ENCODE measurements at regions not wholly inside any gene's neighbourhood (a gene's known extent, or its start where the extent isn't known, plus 50 kb on each side); places are given as distances from the start of the nearest gene placed in this dataset.

DNA sequence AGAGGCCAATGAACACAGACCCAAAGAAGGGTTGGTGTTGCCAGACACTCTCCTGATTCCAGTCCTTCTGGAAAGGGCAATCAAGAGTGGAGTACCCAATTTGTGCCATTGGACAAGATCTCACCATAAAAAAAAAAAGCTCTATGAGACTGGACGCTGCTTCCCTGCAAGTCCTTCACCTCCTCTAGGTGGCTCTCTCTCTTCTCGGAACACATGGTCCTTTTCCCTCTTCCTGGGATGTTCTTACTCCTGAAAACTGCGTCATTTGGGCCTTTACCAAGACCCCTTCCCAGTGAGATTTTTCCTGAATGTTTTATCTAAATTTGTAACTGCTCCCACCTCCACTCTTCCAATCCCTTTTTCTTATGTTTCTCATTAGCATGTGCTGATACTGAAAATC lies 280.8 kb downstream of the FOXA2 start:
- DNase-seq (no peak), ATAC-seq (no peak)
- intact Hi-C loops (cut with DNase I): no loop called here

DNA sequence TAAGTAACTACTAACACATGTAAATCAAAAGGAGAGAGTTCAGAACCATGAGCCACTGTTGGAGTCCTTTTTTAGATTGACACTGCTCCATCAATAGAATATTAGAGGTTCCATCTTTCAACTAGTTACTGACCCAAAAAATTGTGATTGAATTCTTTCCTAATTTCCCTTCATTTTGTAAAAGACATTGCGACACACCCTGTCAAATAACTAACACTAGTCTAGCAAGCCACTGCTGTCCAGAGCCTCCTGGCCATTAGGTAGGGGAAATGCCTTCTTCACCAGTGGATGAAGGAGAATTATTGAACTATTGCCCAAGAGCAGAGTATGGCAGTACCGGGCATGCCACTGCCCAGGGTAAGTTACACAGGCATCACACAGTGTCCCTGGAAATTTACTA lies 282.3 kb downstream of the FOXA2 start:
- intact Hi-C loops (cut with DNase I): no loop called here
- DNase-seq (no peak), ATAC-seq (no peak)

DNA sequence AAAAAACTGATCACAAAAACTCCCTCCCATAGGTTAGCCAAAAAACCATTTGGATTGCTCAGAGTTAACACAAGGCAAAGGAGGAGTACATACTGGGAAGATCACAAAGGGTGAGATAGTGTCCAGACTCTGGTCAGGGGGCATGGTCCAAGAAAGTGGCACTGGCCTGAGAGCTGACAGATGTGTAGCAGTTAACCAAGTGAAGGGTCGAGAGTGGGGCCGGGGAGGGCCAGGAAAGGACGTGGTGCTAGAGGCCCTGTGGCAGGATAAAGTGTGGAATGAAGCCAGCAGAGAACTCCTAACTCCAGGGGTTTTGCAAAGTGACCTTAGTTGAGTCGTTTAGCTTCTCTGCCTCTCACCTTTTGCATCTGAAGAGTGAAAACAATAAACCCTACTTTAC lies 290.5 kb downstream of the FOXA2 start:
- DNase-seq (no peak), ATAC-seq (no peak)
- intact Hi-C loops (cut with DNase I): no loop called here

DNA sequence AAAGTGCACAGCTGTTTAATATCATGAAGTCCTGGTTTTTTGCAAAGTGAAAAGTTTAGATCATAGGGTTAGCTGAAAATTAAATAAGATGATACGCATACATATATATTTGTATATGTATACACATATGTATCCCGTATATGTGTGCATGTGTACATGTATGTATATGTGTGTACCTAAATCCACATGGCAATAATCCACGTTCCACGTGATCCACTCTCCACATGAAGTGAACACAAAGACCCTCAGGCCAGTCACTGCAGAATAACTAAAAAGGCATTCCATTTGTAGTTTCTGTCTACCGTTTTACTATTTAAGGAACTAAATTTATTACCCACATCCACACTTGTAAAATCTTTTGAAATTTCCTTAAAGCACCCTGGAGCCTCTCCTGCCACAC lies 294.9 kb downstream of the FOXA2 start:
- intact Hi-C loops (cut with DNase I): no loop called here
- DNase-seq: no peak
- no peak for ATAC-seq

DNA sequence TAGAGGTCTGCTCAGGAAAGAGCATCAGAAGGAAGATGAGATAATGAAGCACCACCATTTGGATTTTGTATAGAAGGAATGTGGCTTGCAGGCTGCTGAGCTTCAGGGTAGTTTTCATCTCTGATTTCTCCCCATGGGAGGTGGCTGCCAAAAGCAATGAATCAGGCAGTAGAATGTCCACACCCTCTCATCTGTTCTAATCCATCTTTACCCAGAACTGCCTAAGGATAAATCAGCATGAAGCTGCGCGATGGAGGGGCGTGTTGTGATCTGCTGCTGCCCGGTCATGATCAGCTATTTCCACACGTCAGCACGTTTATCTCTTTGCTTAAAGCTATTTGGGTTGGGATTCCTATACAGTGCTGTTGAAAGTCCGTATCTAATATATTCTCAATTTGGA lies 295.4 kb downstream of the FOXA2 start:
- intact Hi-C loops (cut with DNase I): no loop called here
- peak in 1 of 2 donors; percentile 53 for ATAC-seq
- no peak for DNase-seq

DNA sequence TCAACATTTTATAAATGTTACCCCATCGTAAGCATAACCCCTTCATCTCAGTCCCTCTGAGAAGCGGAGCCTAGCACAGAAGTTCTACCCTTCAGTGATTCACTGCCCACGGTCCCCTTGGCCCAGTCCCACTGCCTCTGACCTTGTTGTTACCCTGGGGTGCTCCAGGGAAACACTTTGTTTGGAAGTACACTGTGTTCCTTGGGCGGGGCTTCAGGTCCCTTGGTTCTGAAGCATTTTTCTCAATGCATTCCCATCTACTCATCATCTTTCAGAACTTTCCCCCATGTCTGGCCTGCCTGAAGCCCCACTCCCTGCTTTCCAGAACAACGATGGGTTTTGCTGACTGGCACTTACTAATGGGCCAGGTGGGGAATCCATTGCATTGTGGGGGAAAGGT lies 296.2 kb downstream of the FOXA2 start:
- intact Hi-C loops (cut with DNase I): no loop called here
- no peak for ATAC-seq
- DNase-seq: no peak

DNA sequence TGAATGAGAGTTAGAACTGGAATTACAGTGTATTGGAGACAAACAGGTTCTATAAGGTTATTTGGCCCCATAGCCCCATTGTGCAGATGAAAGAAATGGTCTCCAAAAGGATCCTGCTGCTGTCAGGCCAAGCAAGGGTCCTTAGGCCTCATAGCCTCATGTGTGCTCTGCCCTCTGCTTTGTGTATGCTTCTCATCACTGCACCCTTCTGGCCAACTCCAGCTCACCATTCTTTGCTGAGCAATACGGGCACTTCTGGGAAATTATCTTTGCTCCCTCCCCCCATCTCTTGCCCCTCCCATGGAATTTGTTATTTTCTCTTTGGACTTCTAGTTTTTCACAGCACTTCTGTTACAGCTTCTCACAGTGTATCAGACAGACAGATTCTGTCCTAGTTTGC lies 298.8 kb downstream of the FOXA2 start:
- ATAC-seq (no peak), DNase-seq (no peak)
- intact Hi-C loops (cut with DNase I): no loop called here

DNA sequence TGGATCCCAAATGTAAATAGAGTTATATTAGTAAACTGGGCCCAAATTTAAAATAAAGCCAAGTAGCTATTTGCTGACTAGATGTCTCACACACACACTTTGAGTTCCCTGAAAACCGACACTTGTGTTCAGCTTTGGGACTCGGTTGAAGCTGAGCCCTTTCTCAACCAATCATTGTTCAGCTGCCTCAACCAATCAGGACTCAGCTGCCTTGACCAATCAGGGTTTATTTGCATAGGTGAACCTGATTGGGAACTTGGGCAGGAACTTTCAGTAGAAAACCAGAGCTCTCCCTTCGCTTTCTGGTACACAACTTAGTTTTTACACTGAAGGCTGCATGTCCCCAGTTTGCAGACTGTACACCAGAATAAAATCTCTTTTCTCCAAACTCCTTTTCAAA lies 301.7 kb downstream of the FOXA2 start:
- no peak for DNase-seq
- intact Hi-C loops (cut with DNase I): no loop called here
- ATAC-seq: no peak

DNA sequence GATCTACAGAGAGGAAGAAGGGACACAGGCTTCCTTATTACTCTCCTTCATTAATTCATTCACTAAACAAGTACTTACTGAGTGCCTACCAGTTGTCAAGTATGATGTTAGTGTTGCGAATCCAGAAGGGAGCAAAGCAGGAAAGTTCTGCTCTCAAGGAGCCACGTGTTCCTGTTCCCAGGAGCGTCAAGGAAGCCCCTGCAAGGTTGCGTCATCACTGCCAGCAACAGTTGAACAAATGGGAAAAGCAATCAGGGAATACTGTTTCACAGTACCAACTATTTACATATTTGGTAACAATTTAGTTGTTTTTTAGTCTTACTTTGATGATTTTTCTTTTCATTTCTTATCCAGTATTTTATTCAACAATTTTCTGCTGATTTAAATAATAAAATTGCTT lies 310.0 kb downstream of the FOXA2 start:
- ATAC-seq (no peak), DNase-seq (no peak)
- intact Hi-C loops (cut with DNase I): no loop called here

DNA sequence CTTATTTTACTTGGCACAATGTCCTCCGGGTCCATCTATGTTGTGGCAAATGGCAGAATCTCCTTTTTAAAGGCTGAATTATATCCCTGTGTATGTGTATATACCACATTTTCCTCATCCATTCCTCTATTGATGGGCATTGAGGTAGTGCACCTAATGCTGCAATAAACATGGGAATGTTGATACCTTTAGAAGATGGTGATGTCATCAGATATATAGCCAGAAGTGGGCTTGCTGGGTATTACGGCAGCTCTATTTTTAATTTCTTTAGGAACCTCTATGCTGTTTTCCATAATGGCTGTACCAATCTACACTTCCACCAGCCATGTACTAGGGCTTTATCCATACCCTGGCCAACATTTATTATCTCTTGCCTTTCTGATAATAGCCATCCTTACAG lies 315.7 kb downstream of the FOXA2 start:
- intact Hi-C loops (cut with DNase I): no loop called here

DNA sequence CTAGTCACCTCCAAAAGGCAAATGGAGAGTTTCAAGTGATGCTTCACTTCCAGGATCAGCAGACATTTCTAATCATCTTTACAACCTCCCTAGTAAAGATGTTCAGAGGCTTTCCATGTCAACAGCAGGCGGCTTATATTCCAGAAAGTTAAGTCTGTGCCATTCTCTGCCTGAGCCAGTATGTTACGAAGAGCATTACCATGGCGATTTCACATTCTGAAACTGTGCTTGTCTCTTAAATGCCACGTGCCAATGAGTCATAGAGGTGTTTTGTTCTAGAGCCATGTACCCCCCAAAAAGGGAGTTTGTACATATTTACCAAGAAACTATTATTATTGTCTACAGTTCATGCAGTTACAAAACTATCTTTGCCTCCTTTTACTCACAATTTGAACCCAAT lies 319.5 kb downstream of the FOXA2 start:
- ATAC-seq (no peak), DNase-seq (no peak)
- intact Hi-C loops (cut with DNase I): no loop called here

More for the DNA sequence above, 315.7 kb downstream of the FOXA2 start:
- ATAC-seq (no peak), DNase-seq (no peak)

DNA sequence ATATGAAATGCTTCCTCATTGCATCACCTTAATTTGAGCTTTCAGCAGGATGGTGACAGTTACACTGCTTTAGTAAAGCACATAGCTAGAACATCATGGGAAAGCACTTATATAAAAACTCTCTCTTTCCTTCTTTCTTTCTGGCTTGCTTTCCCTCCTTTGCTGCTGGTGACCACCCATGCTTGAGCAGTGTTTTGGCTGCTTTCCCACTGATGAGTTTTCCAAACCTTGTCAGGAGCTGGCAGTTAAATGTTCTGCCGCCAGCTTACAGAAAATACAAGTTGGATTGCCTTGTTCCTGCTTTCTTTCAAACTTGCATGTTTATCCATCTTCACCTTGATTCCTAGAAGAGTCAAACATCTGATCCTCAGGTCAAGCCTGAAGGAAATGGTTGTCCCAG lies 323.9 kb downstream of the FOXA2 start:
- DNase-seq: no peak
- intact Hi-C loops (cut with DNase I): no loop called here
- no peak for ATAC-seq

DNA sequence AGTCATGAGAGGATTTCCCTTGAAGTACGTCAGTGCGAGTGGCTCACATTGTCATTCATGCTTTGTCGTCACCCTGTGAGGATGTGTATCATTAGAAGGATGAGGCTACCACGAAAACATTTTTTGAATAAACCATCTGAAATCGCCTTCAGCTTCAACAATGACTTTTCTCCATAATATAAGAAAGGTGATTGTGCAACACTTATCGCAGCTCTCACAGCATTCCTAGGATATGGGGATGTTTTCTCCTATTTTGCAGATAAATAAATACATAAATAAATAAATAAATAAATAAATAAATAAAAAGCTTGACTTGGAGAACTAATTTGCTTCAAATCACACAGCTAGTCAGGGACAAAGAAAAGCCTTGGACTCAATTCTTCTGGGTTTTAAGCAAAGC lies 326.5 kb downstream of the FOXA2 start:
- ATAC-seq: no peak
- intact Hi-C loops (cut with DNase I): no loop called here
- no peak for DNase-seq

DNA sequence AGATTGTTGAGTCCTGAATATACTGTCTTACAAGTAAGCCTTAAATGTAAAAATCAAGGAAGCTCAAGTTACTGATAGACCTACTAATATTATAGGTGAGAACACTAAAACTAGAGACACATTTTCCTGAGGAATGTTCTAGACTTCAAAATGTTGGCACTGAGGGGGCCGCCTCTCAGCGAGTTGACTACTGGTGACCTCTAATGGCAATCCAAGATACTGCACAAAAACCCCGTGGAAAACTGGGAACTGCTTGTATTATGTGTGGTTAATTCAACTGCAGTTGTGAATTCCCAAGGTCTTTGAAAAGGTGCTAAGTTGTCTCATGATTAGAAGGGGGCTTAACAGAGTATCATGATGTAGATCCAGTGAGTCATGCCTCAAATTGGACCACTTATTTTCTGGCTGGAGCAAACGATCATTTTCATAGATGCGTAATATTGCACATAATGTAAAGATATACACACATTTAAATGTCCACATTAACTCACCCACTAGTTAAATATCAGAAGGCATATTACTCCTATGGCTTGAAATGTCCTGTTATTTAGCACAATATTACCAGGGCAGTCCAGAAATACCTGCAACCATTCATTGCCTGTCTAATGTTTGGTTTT lies 336.2 kb downstream of the FOXA2 start:
- intact Hi-C loops (cut with DNase I): loop anchor here in 1 of 2 donors (10.0 kb wide), 1 partner anchor 533 kb away; no protein-coding TSS in a partner anchor
- DNase-seq: no peak
- ATAC-seq: no peak

DNA sequence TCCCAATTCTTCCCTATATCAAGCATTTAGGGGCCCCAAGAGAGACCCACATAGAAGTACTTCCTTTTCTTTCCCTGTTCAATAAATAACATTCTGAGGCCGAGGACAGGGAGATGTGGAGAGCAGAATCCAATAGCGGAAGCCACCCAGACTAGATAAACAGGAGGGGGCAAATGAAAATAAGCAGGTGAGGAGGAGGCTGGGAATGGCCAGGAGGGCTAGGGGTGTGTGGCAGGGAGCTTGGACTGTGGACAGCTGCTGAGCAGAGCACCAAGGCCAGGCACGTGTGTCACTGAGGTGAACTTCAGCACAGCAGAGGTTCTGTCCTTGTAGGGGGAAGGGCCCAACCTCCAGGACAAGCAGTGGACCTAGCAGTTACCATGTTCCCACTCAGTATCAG lies 339.2 kb downstream of the FOXA2 start:
- intact Hi-C loops (cut with DNase I): loop anchor here in 1 of 2 donors (10.0 kb wide), 1 partner anchor 530 kb away; no protein-coding TSS in a partner anchor
- DNase-seq: no peak
- no peak for ATAC-seq

DNA sequence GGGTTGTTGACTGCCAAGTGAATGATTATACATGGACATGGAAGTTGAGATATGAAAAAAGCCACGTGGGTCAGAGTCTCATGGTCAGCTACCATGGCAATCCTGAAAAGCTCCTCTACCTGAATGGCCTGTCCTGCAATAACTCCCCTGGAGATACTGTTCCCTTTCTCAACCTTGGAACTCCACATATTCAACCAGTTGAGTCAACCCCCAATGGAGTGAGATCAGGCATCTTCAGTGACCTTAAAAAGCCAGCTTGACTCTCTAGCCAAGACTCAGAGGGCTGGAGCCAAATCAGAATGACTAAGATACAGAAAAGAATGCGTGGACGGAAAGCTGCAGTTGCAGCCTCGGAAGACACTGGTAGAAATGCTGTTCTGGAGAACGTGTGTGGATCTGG lies 341.3 kb downstream of the FOXA2 start:
- intact Hi-C loops (cut with DNase I): loop anchor here in 1 of 2 donors (10.0 kb wide), 1 partner anchor 528 kb away; no protein-coding TSS in a partner anchor
- ATAC-seq: no peak
- DNase-seq: no peak

DNA sequence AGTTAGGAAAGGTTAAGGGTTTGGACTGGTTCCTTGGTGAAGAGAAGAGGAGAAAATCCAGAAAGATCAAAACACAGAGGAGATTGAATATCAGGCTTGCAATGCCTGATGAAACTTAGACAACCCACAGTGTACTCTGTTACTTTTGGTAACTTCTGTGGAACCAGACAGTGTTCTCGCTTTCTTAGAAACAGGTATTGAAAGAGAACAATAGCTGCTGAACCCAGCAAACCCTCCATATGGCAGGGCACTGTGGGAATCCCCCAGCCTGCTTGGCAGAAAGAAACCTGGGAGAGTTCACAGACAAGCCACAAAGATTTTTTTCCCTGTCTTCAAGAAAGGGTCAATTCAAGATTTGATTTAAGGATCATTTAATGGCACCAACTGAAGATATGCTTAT lies 342.8 kb downstream of the FOXA2 start:
- intact Hi-C loops (cut with DNase I): loop anchor here in 1 of 2 donors (10.0 kb wide), 1 partner anchor 527 kb away; no protein-coding TSS in a partner anchor
- DNase-seq (no peak), ATAC-seq (no peak)

DNA sequence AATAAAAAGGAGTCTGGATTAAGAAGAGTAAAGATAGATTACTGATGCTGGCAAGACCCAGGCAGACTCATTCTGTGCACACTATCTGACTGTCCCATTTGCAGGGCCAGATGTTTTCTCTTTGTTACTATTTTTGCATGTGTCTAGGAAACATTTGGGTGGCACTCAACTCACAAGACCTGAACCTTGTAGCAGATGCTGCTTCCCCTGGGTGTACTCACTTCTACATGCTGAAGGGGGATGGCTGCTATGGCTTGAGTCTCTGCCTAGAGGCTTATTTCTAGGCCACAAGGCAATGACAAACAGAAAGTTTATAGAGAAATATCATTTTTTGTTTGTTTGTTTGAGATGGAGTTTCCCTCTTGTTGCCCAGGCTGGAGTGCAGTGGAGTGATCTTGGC lies 351.4 kb downstream of the FOXA2 start:
- no peak for DNase-seq
- intact Hi-C loops (cut with DNase I): no loop called here
- no peak for ATAC-seq

DNA sequence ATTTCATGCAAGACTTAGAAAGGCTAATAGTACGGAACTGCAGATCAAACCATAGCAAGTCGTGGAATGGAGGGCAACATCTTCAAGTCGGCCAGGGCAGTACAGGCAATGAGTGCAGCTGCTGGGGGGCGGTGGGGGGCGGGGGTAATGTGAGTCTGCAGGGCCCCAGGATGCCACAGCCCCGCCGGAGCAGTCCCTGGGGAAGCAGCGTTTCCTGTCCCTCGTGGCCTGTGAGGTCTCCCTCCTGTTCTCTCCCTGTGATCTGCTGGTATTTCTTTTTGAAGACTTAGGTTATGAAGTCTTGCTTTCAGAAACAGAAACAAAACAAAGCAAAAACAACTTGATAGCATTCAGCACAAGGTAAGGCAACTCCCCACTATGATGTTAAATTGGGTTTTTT lies 351.9 kb downstream of the FOXA2 start:
- no peak for DNase-seq
- no peak for ATAC-seq
- intact Hi-C loops (cut with DNase I): no loop called here

DNA sequence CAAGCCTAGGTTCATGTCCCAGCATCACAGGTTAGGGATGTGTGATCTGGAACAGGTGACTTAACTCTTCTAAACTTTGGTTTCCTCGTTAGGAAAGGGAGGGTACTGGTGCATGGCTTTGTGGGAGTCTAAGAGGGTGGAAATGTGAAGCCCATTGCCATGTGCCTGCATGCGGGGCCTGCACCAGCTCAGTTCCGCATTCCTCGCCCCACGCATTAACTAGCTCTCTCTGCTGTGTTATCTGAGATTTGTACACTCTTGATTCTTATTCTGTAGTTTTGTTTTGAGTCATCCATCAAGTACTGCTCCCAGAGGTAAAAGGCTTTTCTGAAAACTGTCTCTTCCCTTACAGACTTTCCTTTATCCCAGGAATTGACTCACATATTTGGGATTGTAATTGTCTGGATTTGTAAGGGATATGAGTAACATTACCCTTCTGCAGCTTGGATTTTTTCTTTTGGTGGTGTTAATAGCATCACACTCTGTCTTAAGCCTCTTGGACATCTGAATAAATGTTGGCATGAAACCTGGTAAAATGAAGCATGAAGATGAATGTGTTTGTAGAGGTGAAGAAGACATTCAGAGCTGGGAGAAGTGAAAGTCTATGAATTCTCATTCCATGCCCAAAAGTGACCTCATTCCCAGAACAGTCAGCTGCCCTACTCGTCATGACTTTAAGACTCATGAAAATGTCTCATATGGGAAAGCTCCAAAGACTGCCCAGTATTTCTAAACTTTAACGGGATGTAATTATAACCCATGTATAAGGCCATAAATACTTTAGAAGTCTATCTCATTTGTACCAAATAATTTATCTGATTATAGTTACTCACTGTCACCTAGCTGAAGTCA lies 357.3 kb downstream of the FOXA2 start:
- peak in 1 of 2 donors; percentile 91 for ATAC-seq
- intact Hi-C loops (cut with DNase I): no loop called here

DNA sequence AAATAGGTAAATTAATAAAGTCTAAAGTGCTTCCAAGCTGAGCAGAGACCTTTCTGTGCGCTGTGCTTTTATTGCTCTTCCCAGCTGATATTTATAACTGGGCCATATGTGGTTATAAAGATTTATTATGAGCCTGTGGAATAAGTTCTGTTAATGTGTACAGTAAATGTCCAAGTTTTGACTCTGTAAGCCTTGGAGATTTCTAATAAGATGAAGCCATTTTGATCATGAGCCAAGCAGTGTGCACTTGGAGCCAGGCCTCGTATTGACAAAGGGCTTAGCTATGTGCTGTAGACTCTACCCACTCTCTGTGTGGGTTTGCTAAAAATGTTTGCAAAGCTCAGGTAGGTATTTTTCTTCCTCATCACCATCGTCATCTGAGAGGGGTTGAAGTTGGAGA lies 361.1 kb downstream of the FOXA2 start:
- intact Hi-C loops (cut with DNase I): no loop called here
- no peak for DNase-seq
- no peak for ATAC-seq

More for the DNA sequence above, 357.3 kb downstream of the FOXA2 start:
- no peak for DNase-seq
